ENCODE measurements at regions not wholly inside any gene's neighbourhood (a gene's known extent, or its start where the extent isn't known, plus 50 kb on each side); places are given as distances from the start of the nearest gene placed in this dataset.

DNA sequence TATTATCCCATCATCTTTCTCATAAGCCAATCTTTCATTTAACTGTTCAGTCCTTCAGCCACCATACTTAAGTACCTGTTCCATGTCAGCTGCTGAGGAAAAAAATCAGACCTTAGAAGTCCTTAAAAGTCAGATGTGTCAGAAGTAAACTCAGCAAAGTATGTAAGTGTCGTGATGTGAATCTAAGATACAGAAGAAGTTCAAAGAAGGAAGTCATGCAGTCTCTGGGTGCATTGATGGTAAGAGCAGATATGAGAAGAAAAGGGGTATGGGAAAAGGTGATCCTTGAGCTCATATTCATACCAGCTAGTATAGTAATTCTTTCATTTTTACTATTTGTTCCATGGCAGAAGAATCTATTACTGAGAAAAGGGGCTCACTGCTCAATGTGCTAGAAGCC, 259.4 kb upstream of the CD180 start:
- H3K27me3 Mint-ChIP-seq (ENCODE audit: unreplicated experiment): no peaks in the 10 kb centered on the region
- no peak for DNase-seq (ENCODE audit: extremely low spot score, unreplicated experiment)
- peaks cover 10% of the 10 kb centered on the region for H3K4me1 Mint-ChIP-seq (ENCODE audit: unreplicated experiment)
- peaks cover 5% of the 10 kb centered on the region for H3K9me3 Mint-ChIP-seq (ENCODE audit: unreplicated experiment)
- no peak overlapping the region for H3K27ac Mint-ChIP-seq (ENCODE audit: unreplicated experiment)
- no peak overlapping the region for H3K4me3 Mint-ChIP-seq (ENCODE audit: unreplicated experiment)
- no peaks in the 10 kb centered on the region for H3K36me3 Mint-ChIP-seq (ENCODE audit: unreplicated experiment)
- TF ChIP-seq, protein P1, sequence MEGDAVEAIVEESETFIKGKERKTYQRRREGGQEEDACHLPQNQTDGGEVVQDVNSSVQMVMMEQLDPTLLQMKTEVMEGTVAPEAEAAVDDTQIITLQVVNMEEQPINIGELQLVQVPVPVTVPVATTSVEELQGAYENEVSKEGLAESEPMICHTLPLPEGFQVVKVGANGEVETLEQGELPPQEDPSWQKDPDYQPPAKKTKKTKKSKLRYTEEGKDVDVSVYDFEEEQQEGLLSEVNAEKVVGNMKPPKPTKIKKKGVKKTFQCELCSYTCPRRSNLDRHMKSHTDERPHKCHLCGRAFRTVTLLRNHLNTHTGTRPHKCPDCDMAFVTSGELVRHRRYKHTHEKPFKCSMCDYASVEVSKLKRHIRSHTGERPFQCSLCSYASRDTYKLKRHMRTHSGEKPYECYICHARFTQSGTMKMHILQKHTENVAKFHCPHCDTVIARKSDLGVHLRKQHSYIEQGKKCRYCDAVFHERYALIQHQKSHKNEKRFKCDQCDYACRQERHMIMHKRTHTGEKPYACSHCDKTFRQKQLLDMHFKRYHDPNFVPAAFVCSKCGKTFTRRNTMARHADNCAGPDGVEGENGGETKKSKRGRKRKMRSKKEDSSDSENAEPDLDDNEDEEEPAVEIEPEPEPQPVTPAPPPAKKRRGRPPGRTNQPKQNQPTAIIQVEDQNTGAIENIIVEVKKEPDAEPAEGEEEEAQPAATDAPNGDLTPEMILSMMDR (IDR thresholded peaks at IDR 0.05): no peak

DNA sequence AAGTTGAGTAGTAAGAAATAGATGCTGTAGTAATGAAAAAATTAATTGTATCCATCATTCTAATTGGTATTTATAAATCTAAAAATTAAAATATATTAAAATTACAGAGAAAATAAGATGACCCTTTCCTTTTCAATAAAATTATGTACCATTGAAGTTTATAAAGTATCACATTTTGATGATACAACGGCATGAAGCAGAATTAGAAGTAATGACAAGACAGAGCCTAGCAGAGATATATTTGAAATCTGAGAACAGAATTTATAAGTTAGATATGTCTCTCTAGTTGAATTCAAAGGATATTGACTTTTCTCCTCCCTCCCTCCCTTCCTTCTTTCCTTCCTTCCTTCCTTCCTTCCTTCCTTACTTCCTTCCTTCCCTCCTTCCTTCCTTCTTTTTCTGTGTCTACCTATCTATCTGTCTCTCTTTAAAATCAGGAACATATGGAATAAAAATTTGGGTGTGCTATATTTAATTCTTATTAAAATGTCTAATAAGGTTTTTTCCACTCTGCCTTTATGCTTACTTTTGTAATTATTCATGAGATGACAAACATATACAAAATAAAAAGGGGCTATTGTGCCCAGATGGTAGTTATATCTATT, 258.5 kb upstream of the CD180 start:
- TF ChIP-seq, protein P1 (IDR thresholded peaks at IDR 0.05): no peak
- H3K4me1 Mint-ChIP-seq (ENCODE audit: unreplicated experiment): peaks cover 10% of the 10 kb centered on the region
- H3K36me3 Mint-ChIP-seq (ENCODE audit: unreplicated experiment): no peaks in the 10 kb centered on the region
- no peak overlapping the region for H3K27ac Mint-ChIP-seq (ENCODE audit: unreplicated experiment)
- H3K27me3 Mint-ChIP-seq (ENCODE audit: unreplicated experiment): no peaks in the 10 kb centered on the region
- no peak for DNase-seq (ENCODE audit: extremely low spot score, unreplicated experiment)
- no peak overlapping the region for H3K4me3 Mint-ChIP-seq (ENCODE audit: unreplicated experiment)
- H3K9me3 Mint-ChIP-seq (ENCODE audit: unreplicated experiment): peaks cover 5% of the 10 kb centered on the region

DNA sequence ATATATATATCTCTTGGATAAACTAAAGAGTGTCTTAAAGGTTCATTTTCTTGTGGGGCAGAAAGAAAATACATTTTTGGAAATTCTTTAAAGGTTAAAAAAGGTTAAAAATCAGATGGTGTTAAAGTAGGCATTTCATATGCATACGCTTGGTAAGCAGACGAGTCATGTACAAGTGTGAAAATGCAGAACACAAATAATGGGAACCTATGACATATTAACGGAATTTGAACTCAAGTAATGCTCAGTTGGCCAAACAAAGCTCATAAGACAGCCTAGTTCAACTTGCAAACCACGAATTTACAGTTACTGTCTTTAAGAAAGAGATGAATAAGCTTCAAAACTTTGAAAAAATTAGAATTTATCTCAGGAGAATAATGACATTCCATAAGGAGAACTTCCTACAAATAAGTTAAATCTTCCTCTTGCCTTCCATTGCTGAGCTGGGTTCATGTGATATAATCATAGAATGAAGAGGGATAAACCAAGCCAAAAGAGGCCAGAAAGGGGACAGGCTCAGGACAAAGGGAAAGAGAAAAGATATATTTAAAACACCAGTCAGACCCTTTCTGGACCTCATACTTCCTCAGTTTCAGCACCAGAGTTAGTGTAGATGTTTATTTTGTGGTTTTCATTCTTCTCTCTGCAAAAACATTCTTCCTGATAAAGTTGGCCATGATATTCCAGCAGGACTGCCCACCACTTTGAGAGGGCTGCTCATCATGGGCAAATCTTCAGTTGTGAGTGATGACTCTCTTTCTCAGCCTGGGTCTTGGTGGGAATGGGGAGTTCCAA, 256.7 kb upstream of the CD180 start:
- peaks cover 3% of the 10 kb centered on the region for H3K27me3 Mint-ChIP-seq (ENCODE audit: unreplicated experiment)
- H3K36me3 Mint-ChIP-seq (ENCODE audit: unreplicated experiment): peaks cover 1% of the 10 kb centered on the region
- peaks cover 14% of the 10 kb centered on the region for H3K9me3 Mint-ChIP-seq (ENCODE audit: unreplicated experiment)
- TF ChIP-seq, protein P1 (IDR thresholded peaks at IDR 0.05): no peak
- no peak overlapping the region for H3K4me3 Mint-ChIP-seq (ENCODE audit: unreplicated experiment)
- no peak overlapping the region for H3K27ac Mint-ChIP-seq (ENCODE audit: unreplicated experiment)
- peaks cover 10% of the 10 kb centered on the region for H3K4me1 Mint-ChIP-seq (ENCODE audit: unreplicated experiment)
- DNase-seq (ENCODE audit: extremely low spot score, unreplicated experiment): no peak

DNA sequence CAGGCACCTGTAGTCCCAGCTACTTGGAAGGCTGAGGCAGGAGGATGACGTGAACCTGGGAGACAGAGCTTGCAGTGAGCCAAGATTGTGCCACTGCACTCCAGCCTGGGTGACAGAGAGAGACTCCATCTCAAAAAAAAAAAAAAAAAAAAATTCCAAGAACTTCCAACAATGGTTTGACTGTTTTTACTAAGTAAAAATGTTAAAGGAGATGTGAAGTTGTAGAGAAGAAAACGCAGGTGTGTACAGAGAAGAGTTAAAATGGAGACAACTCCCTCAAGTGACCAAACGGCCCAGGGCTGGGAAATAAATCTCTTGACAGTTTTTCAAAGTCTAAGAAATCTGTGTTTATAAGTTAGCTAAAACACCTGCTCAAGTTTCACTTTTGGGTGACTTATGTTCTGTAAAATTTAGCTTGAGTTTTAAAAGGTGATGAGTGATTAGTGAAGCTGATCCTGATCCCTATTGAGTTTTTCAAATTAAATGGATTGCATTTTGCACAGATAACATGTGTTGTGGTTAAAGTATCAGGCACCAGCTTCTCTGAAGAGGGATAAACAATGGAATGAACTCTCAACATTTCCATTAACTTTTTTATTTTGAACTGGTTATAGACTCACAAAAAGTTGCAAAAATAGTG, 255.2 kb upstream of the CD180 start:
- Mint-ChIP-seq H3K9me3 (ENCODE audit: unreplicated experiment) (peaks cover 9% of the 10 kb centered on the region), H3K36me3 (ENCODE audit: unreplicated experiment) (peaks cover 1% of the 10 kb centered on the region), H3K27ac (ENCODE audit: unreplicated experiment) (no peak overlapping the region), H3K4me1 (ENCODE audit: unreplicated experiment) (peaks cover 10% of the 10 kb centered on the region), H3K27me3 (ENCODE audit: unreplicated experiment) (peaks cover 3% of the 10 kb centered on the region), H3K4me3 (ENCODE audit: unreplicated experiment) (no peak overlapping the region)
- TF ChIP-seq, protein P1 (IDR thresholded peaks at IDR 0.05): no peak
- no peak for DNase-seq (ENCODE audit: extremely low spot score, unreplicated experiment)

DNA sequence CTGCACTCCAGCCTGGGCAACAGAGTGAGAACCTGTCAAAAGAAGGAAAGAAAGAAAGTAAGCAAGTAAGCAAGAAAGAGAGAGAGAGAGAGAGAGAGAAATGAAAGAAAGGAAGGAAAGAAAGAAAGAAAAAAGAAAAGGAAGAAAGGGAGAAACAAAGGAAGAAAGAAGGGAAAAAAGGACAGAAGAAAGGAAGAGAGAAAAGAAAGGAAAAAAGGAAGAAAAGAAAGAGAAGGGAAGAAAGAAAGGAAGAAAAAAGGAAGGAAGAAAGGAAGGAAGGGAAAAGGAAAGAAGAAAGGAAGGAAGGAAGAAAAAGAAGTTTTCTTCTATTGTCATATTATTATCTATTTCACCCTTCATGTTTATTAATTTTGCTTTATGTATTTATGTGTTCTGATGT, 251.1 kb upstream of the CD180 start:
- H3K4me1 Mint-ChIP-seq (ENCODE audit: unreplicated experiment): no peaks in the 10 kb centered on the region
- no peak overlapping the region for H3K4me3 Mint-ChIP-seq (ENCODE audit: unreplicated experiment)
- peaks cover 1% of the 10 kb centered on the region for H3K36me3 Mint-ChIP-seq (ENCODE audit: unreplicated experiment)
- no peak for DNase-seq (ENCODE audit: extremely low spot score, unreplicated experiment)
- H3K27me3 Mint-ChIP-seq (ENCODE audit: unreplicated experiment): peaks cover 3% of the 10 kb centered on the region
- H3K9me3 Mint-ChIP-seq (ENCODE audit: unreplicated experiment): peaks cover 20% of the 10 kb centered on the region
- TF ChIP-seq, protein P1 (IDR thresholded peaks at IDR 0.05): no peak
- no peak overlapping the region for H3K27ac Mint-ChIP-seq (ENCODE audit: unreplicated experiment)

All from osteocyte (in vitro differentiated cells).